Smooth muscle cell (in vitro differentiated cells): ENCODE measurements at regions not wholly inside any gene's neighbourhood (a gene's known extent, or its start where the extent isn't known, plus 50 kb on each side); places are given as distances from the start of the nearest gene placed in this dataset.

ENCODE experiments used
- DNase-seq: peaks from one replicate; lab custom pipeline; 2025; ENCODE audit not compliant: unreplicated experiment; lab: John Stamatoyannopoulos, UW
- H2AFZ ChIP-seq: fragments of 200-600 bp; sonication (generic); 2 replicates; pipeline ENCODE4 v1.6.0; 2016; ENCODE audit warnings: antibody characterized with exemption, low read depth, mild to moderate bottlenecking
- H3F3A ChIP-seq: fragments of 200-600 bp; sonication (generic); 2 replicates; pipeline ENCODE4 v1.6.0; 2017; ENCODE audit warnings: antibody characterized with exemption, low read depth
- H3K27ac ChIP-seq: fragments of 200-600 bp; sonication (generic); 2 replicates; pipeline ENCODE4 v1.5.1; 2016; ENCODE audit warnings: low read depth, mild to moderate bottlenecking
- H3K27me3 ChIP-seq: fragments of 200-600 bp; sonication (generic); 2 replicates; pipeline ENCODE4 v1.6.1; 2016; ENCODE audit warnings: low read depth, mild to moderate bottlenecking
- H3K36me3 ChIP-seq: fragments of 200-600 bp; sonication (generic); 2 replicates; pipeline ENCODE4 v1.5.1; 2016; ENCODE audit warnings: low read depth
- H3K4me1 ChIP-seq: fragments of 200-600 bp; sonication (generic); 2 replicates; pipeline ENCODE4 v1.5.1; 2016; ENCODE audit warnings: low read depth
- H3K4me2 ChIP-seq: fragments of 200-600 bp; sonication (generic); 2 replicates; pipeline ENCODE4 v1.6.0; 2016; ENCODE audit warnings: mild to moderate bottlenecking
- H3K4me3 ChIP-seq: fragments of 200-600 bp; sonication (generic); 2 replicates; pipeline ENCODE4 v1.5.1; 2016; ENCODE audit warnings: mild to moderate bottlenecking
- H3K79me2 ChIP-seq: fragments of 200-600 bp; sonication (generic); 2 replicates; pipeline ENCODE4 v1.6.0; 2016; ENCODE audit warnings: low read depth, mild to moderate bottlenecking
- H3K9ac ChIP-seq: fragments of 200-600 bp; sonication (generic); 2 replicates; pipeline ENCODE4 v1.6.0; 2016; ENCODE audit warnings: low read depth
- H3K9me3 ChIP-seq: fragments of 200-600 bp; sonication (generic); replicated peaks from 2 replicates; pipeline ENCODE4 v1.5.1; 2016; ENCODE audit warnings: low read depth
- H4K20me1 ChIP-seq: fragments of 200-600 bp; sonication (generic); 2 replicates; pipeline ENCODE4 v1.6.0; 2016; ENCODE audit warnings: low read depth
- CTCF ChIP-seq: fragments of 200-600 bp; sonication (generic); IDR thresholded peaks from 2 replicates; pipeline ENCODE4 v1.5.1; 2017; ENCODE audit warnings: borderline replicate concordance, mild to moderate bottlenecking, antibody characterized with exemption; ENCODE audit not compliant: insufficient read depth, poor library complexity, severe bottlenecking
- WGBS: methylation state at CpG from one replicate; pipeline ENCODE4 v1.1.7; 2016; ENCODE audit warnings: low lambda C conversion rate; 5-methylcytosine and 5-hydroxymethylcytosine counted together

DNA sequence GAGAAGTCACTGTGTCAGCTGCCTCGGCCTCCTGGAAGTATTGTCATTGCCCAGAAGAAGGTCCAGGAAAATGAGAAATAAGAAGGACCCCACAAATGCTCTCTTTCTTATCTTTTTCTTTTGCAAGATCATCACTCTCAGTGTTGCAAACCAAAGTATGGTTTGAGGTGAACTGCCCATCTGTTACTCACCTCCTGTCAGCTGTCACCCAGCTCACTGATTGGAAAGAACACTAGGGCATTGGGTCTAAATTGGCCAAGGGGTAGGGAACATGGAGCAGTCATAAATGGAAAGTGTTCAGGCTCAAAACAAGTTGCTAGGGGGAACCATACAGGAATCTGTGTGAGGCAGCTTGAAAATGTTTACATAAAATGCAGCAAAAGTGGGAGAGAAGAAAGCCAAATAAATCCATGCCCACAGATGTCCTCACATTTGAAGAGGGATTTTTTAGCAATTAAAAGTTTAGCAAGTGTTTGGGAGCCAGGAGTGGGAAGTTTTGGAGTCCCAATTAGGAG is 431.2 kb upstream of the THBS1 start:
- no peaks in the 10 kb centered on the region for H3F3A ChIP-seq
- no peaks in the 10 kb centered on the region for H3K79me2 ChIP-seq
- no peak overlapping the region for H3K9ac ChIP-seq
- no peak for TF ChIP-seq CTCF
- H4K20me1 ChIP-seq: no peaks in the 10 kb centered on the region
- no peaks in the 10 kb centered on the region for H3K4me1 ChIP-seq
- no peak overlapping the region for H2AFZ ChIP-seq
- no peak for DNase-seq
- H3K27me3 ChIP-seq: no peaks in the 10 kb centered on the region
- no peaks in the 10 kb centered on the region for H3K9me3 ChIP-seq
- H3K27ac ChIP-seq: no peak overlapping the region
- 100% methylated on average over 1 of the region's 1 CpG for WGBS
- no peaks in the 10 kb centered on the region for H3K36me3 ChIP-seq
- H3K4me2 ChIP-seq: no peak overlapping the region
- no peak overlapping the region for H3K4me3 ChIP-seq

DNA sequence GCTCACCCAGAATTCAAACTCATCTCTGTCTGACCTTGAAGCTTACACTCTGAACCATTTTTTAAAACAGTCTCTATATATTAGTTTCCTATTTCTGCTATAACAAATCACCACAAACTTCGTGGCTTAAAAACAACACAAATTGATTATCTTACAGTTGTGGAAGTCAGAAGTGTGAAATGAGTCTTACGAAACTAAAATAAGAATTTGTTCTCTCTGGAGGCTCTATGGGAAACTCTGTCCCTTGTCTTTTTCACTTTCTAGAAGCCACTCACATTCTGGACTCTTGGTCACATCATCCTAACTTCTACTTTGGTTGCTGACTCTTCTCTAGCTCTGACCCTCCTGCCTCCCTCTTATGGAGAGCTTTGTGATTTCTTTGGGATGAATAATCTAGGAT is 429.3 kb upstream of the THBS1 start:
- Histone ChIP-seq H3K4me2 (no peak overlapping the region), H3K79me2 (no peaks in the 10 kb centered on the region), H2AFZ (peak overlapping the region; percentile 1), H3K9me3 (no peaks in the 10 kb centered on the region), H3K4me1 (no peaks in the 10 kb centered on the region), H3K4me3 (no peak overlapping the region), H4K20me1 (no peaks in the 10 kb centered on the region), H3K27me3 (no peaks in the 10 kb centered on the region), H3K27ac (no peak overlapping the region), H3F3A (no peaks in the 10 kb centered on the region), H3K36me3 (no peaks in the 10 kb centered on the region), H3K9ac (no peak overlapping the region)
- TF ChIP-seq CTCF: no peak
- no peak for DNase-seq
- WGBS: 85% methylated on average over 2 of the region's 2 CpGs

DNA sequence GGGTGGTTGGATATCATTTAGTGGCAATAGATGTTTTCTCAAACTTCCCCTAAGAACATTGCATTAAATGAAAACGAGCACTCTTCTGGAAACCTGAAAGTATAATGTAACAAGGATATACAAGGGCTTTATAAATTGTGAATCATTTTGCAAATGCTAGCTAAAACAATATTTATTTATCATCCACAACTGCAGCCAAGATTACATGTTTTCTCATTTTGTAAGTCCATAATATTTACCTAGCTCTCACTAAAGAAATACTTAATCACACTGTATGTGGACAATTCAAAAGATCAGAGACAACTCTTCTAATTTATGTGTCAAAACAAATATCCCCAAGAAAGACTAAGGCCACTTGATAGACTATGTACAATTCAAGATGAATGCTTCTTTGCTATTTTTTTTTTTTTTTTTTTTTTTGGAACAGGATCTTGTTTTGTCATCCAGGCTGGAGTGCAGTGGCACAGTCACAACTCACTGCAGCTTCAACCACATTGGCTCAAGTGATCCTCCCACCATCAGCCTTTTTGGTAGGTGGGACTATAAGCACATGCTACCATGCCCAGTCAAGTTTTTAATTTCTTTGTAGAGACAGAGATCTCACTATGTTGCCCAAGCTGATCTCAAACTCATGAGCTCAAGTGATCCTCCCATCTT is 427.7 kb upstream of the THBS1 start:
- TF ChIP-seq CTCF: no peak
- DNase-seq: no peak
- no peak overlapping the region for H2AFZ ChIP-seq
- no peaks in the 10 kb centered on the region for H3F3A ChIP-seq
- no peak overlapping the region for H3K4me2 ChIP-seq
- no peaks in the 10 kb centered on the region for H3K36me3 ChIP-seq
- H3K9ac ChIP-seq: no peak overlapping the region
- no peaks in the 10 kb centered on the region for H3K9me3 ChIP-seq
- no peaks in the 10 kb centered on the region for H3K27me3 ChIP-seq
- H4K20me1 ChIP-seq: no peaks in the 10 kb centered on the region
- no peak overlapping the region for H3K4me3 ChIP-seq
- H3K79me2 ChIP-seq: no peaks in the 10 kb centered on the region
- WGBS: 100% methylated on average over 1 of the region's 1 CpG
- H3K27ac ChIP-seq: no peak overlapping the region
- no peaks in the 10 kb centered on the region for H3K4me1 ChIP-seq

- no peaks in the 10 kb centered on the region for H3K36me3 ChIP-seq
- peak overlapping the region; percentile 62 for H3K27ac ChIP-seq
- H3K9ac ChIP-seq: no peak overlapping the region
- no peak overlapping the region for H2AFZ ChIP-seq
- TF ChIP-seq CTCF: no peak
- no peaks in the 10 kb centered on the region for H3K9me3 ChIP-seq
- WGBS: 79% methylated on average over 2 of the region's 2 CpGs
- DNase-seq: no peak
- no peaks in the 10 kb centered on the region for H3F3A ChIP-seq
- no peaks in the 10 kb centered on the region for H3K4me1 ChIP-seq
- no peak overlapping the region for H3K4me3 ChIP-seq
- no peak overlapping the region for H3K4me2 ChIP-seq
- H3K27me3 ChIP-seq: no peaks in the 10 kb centered on the region
- no peaks in the 10 kb centered on the region for H3K79me2 ChIP-seq
- no peaks in the 10 kb centered on the region for H4K20me1 ChIP-seq
Observed at GRCh38 chr15:39153716-39154115, 427.2 kb upstream of the THBS1 start.
